H9 (cell line): ENCODE measurements at regions not wholly inside any gene's neighbourhood (a gene's known extent, or its start where the extent isn't known, plus 50 kb on each side); places are given as distances from the start of the nearest gene placed in this dataset.

Experiments
- DNase-seq: peaks from one replicate; pipeline ENCODE4 v3.0.0-alpha.2; 2017
- H2AFZ ChIP-seq: one replicate; pipeline ENCODE4 v1.6.1; 2013; ENCODE audit warnings: mild to moderate bottlenecking, low read length, control low read depth, moderate library complexity
- H2AK5ac ChIP-seq: 2 replicates; pipeline ENCODE4 v1.6.1; 2013; ENCODE audit warnings: low read length, control low read depth, mixed read lengths; ENCODE audit not compliant: insufficient read length
- H2BK120ac ChIP-seq: one replicate; pipeline ENCODE4 v1.6.1; 2013; ENCODE audit warnings: low read depth, mild to moderate bottlenecking, low read length, control low read depth, inconsistent platforms; ENCODE audit not compliant: poor library complexity, severe bottlenecking
- H2BK12ac ChIP-seq: 2 replicates; pipeline ENCODE4 v1.6.1; 2013; ENCODE audit warnings: low read length, control low read depth, mixed read lengths, low read depth; ENCODE audit not compliant: insufficient read length
- H2BK15ac ChIP-seq: 2 replicates; pipeline ENCODE4 v1.6.1; 2013; ENCODE audit warnings: low read depth, low read length, control low read depth
- H2BK20ac ChIP-seq: one replicate; pipeline ENCODE4 v1.6.1; 2013; ENCODE audit warnings: low read depth, mild to moderate bottlenecking, low read length, control low read depth, inconsistent platforms; ENCODE audit not compliant: poor library complexity, severe bottlenecking
- H2BK5ac ChIP-seq: 2 replicates; pipeline ENCODE4 v1.6.1; 2013; ENCODE audit warnings: low read length, control low read depth, mixed read lengths; ENCODE audit not compliant: insufficient read length
- H3K14ac ChIP-seq: 2 replicates; pipeline ENCODE4 v1.6.1; 2013; ENCODE audit warnings: low read length, control low read depth; ENCODE audit not compliant: insufficient read depth
- H3K18ac ChIP-seq: 2 replicates; pipeline ENCODE4 v1.6.1; 2013; ENCODE audit warnings: low read depth, mild to moderate bottlenecking, mixed read lengths, low read length, control low read depth; ENCODE audit not compliant: insufficient read length
- H3K23ac ChIP-seq: 2 replicates; pipeline ENCODE4 v1.6.1; 2013; ENCODE audit warnings: low read length, control low read depth, mixed read lengths, low read depth; ENCODE audit not compliant: insufficient read length
- H3K23me2 ChIP-seq: 2 replicates; pipeline ENCODE4 v1.6.1; 2013; ENCODE audit warnings: low read depth, mild to moderate bottlenecking, mixed read lengths, low read length, control low read depth; ENCODE audit not compliant: insufficient read length, poor library complexity, severe bottlenecking
- H3K27ac ChIP-seq: 2 replicates; pipeline ENCODE4 v1.5.1; 2013; ENCODE audit warnings: low read length, control low read depth, mixed read lengths, low read depth; ENCODE audit not compliant: insufficient read length
- H3K27me3 ChIP-seq: 2 replicates; pipeline ENCODE4 v1.6.1; 2013; ENCODE audit warnings: low read length, control low read depth, inconsistent platforms; ENCODE audit not compliant: insufficient read depth
- H3K4ac ChIP-seq: 2 replicates; pipeline ENCODE4 v1.6.1; 2013; ENCODE audit warnings: low read depth, mild to moderate bottlenecking, control low read depth, inconsistent platforms, low read length, moderate library complexity
- H3K4me1 ChIP-seq: 2 replicates; pipeline ENCODE4 v1.6.1; 2013; ENCODE audit warnings: low read length, control low read depth, inconsistent platforms; ENCODE audit not compliant: insufficient read depth
- H3K4me2 ChIP-seq: 2 replicates; pipeline ENCODE4 v1.6.1; 2013; ENCODE audit warnings: low read length, control low read depth, mixed read lengths; ENCODE audit not compliant: insufficient read length, insufficient read depth
- H3K56ac ChIP-seq: 2 replicates; pipeline ENCODE4 v1.6.1; 2013; ENCODE audit warnings: low read depth, mild to moderate bottlenecking, mixed read lengths, low read length, control low read depth; ENCODE audit not compliant: insufficient read length
- H3K79me1 ChIP-seq: 2 replicates; pipeline ENCODE4 v1.6.1; 2013; ENCODE audit warnings: low read depth, mild to moderate bottlenecking, moderate library complexity, low read length, control low read depth, inconsistent platforms; ENCODE audit not compliant: insufficient read depth, poor library complexity, severe bottlenecking
- H3K79me2 ChIP-seq: 2 replicates; pipeline ENCODE4 v1.6.1; 2013; ENCODE audit warnings: low read length, control low read depth, inconsistent platforms; ENCODE audit not compliant: insufficient read depth
- H3K9ac ChIP-seq: 2 replicates; pipeline ENCODE4 v1.6.1; 2013; ENCODE audit warnings: low read length, control low read depth, mixed read lengths; ENCODE audit not compliant: insufficient read length; ENCODE audit errors: extremely low read depth
- H3K9me3 ChIP-seq: one replicate; pipeline ENCODE4 v1.6.1; 2013; ENCODE audit warnings: low read depth, low read length, inconsistent platforms; ENCODE audit not compliant: control insufficient read depth
- H3T11ph ChIP-seq: one replicate; pipeline ENCODE4 v1.6.1; 2013; ENCODE audit warnings: mild to moderate bottlenecking, low read length, control low read depth, inconsistent platforms
- H4K20me1 ChIP-seq: one replicate; pipeline ENCODE4 v1.6.1; 2013; ENCODE audit not compliant: control insufficient read depth, insufficient read length, insufficient read depth
- H4K5ac ChIP-seq: 2 replicates; pipeline ENCODE4 v1.6.1; 2013; ENCODE audit warnings: low read depth, mild to moderate bottlenecking, mixed read lengths, low read length, control low read depth; ENCODE audit not compliant: insufficient read length
- H4K8ac ChIP-seq: replicated peaks from 2 replicates; pipeline ENCODE4 v1.6.1; 2013; ENCODE audit warnings: low read length, control low read depth, mixed read lengths, low read depth; ENCODE audit not compliant: insufficient read length
- H4K91ac ChIP-seq: 2 replicates; pipeline ENCODE4 v1.6.1; 2013; ENCODE audit warnings: low read depth, mild to moderate bottlenecking, moderate library complexity, mixed read lengths, low read length, control low read depth; ENCODE audit not compliant: insufficient read length
- H3K27ac Mint-ChIP-seq, 3 experiments: 2 replicates in 2 of 3; 3 replicates in 1 of 3; pipeline ENCODE4 v1.8.0; 2020 to 2021; ENCODE audit warnings: mixed read lengths in 3 of 3, mild to moderate bottlenecking in 1 of 3, moderate library complexity in 1 of 3
- H3K27me3 Mint-ChIP-seq: 2 replicates; pipeline ENCODE4 v1.8.0; 2021; ENCODE audit warnings: low read depth, mild to moderate bottlenecking, moderate library complexity, mixed read lengths
- H3K36me3 Mint-ChIP-seq, 3 experiments: 2 replicates in 2 of 3; 3 replicates in 1 of 3; pipeline ENCODE4 v1.8.0; 2020 to 2021; ENCODE audit warnings: low read depth in 3 of 3, mixed read lengths in 3 of 3; ENCODE audit not compliant: insufficient read depth in 1 of 3
- H3K4me1 Mint-ChIP-seq, 2 experiments: 2 replicates each; pipeline ENCODE4 v1.8.0; 2020; ENCODE audit warnings: mixed read lengths in 2 of 2
- H3K4me3 Mint-ChIP-seq, 2 experiments: 2 replicates in 1 of 2; 3 replicates in 1 of 2; pipeline ENCODE4 v1.8.0; 2020 to 2021; ENCODE audit warnings: mild to moderate bottlenecking in 2 of 2, mixed read lengths in 2 of 2, moderate library complexity in 1 of 2
- H3K9me3 Mint-ChIP-seq, 2 experiments: 2 replicates in 1 of 2; 3 replicates in 1 of 2; pipeline ENCODE4 v1.8.0; 2020; ENCODE audit warnings: mild to moderate bottlenecking in 2 of 2, mixed read lengths in 2 of 2, moderate library complexity in 1 of 2
- CTCF ChIP-seq: fragments of 200-600 bp; sonication (generic); conservative IDR thresholded peaks from 3 replicates; pipeline ENCODE4 v1.8.0; 2021; ENCODE audit warnings: antibody characterized with exemption, mild to moderate bottlenecking
- WGBS: extraction: QIAGEN DNeasy Blood & Tissue Kit; methylation state at CpG from one replicate; pipeline ENCODE4 v1.1.7; 2013; ENCODE audit warnings: missing lambda C conversion rate, low lambda C conversion rate, mixed read lengths; ENCODE audit not compliant: insufficient read length; ENCODE audit errors: extremely low coverage; 5-methylcytosine and 5-hydroxymethylcytosine counted together

GRCh38 chr13:82341116-82341515 lies 1541.2 kb downstream of the SLITRK1 start:
- H3K4me2 ChIP-seq, result no peak overlapping the region
- no peaks in the 10 kb centered on the region for H3K36me3 Mint-ChIP-seq
- no peaks in the 10 kb centered on the region for H3K23me2 ChIP-seq
- no peak overlapping the region for H3T11ph ChIP-seq
- H2BK12ac ChIP-seq, result no peak overlapping the region
- no peak for DNase-seq
- no peak overlapping the region for H3K4ac ChIP-seq
- H3K9ac ChIP-seq, result no peak overlapping the region
- H3K18ac ChIP-seq, result no peak overlapping the region
- H3K79me2 ChIP-seq, result no peaks in the 10 kb centered on the region
- H2BK120ac ChIP-seq, result no peak overlapping the region
- no peak overlapping the region for H2AFZ ChIP-seq
- H3K27ac ChIP-seq, result no peak overlapping the region
- no peak overlapping the region for H3K4me3 Mint-ChIP-seq
- H4K8ac ChIP-seq, result no peak overlapping the region
- H3K27me3 Mint-ChIP-seq, result no peaks in the 10 kb centered on the region
- no peak overlapping the region for H2AK5ac ChIP-seq
- H3K27ac Mint-ChIP-seq, result no peak overlapping the region
- no peaks in the 10 kb centered on the region for H3K9me3 Mint-ChIP-seq
- no peaks in the 10 kb centered on the region for H3K4me1 ChIP-seq
- H4K5ac ChIP-seq, result no peak overlapping the region
- no peaks in the 10 kb centered on the region for H3K9me3 ChIP-seq
- H4K20me1 ChIP-seq, result no peaks in the 10 kb centered on the region
- H2BK5ac ChIP-seq, result no peak overlapping the region
- no peak overlapping the region for H2BK15ac ChIP-seq
- TF ChIP-seq CTCF, result no peak
- no CpG with 5 or more reads among the region's 1 CpG for WGBS
- no peak overlapping the region for H4K91ac ChIP-seq
- H3K79me1 ChIP-seq, result no peaks in the 10 kb centered on the region
- no peak overlapping the region for H2BK20ac ChIP-seq
- H3K56ac ChIP-seq, result no peak overlapping the region
- no peak overlapping the region for H3K23ac ChIP-seq
- H3K27me3 ChIP-seq, result no peaks in the 10 kb centered on the region
- H3K14ac ChIP-seq, result no peak overlapping the region
- peaks cover 0 to 3% of the 10 kb centered on the region in 2 experiments; a peak in 2 of 4 replicates for H3K4me1 Mint-ChIP-seq
